ENCODE measurements at regions not wholly inside any gene's neighbourhood (a gene's known extent, or its start where the extent isn't known, plus 50 kb on each side); places are given as distances from the start of the nearest gene placed in this dataset.

DNA sequence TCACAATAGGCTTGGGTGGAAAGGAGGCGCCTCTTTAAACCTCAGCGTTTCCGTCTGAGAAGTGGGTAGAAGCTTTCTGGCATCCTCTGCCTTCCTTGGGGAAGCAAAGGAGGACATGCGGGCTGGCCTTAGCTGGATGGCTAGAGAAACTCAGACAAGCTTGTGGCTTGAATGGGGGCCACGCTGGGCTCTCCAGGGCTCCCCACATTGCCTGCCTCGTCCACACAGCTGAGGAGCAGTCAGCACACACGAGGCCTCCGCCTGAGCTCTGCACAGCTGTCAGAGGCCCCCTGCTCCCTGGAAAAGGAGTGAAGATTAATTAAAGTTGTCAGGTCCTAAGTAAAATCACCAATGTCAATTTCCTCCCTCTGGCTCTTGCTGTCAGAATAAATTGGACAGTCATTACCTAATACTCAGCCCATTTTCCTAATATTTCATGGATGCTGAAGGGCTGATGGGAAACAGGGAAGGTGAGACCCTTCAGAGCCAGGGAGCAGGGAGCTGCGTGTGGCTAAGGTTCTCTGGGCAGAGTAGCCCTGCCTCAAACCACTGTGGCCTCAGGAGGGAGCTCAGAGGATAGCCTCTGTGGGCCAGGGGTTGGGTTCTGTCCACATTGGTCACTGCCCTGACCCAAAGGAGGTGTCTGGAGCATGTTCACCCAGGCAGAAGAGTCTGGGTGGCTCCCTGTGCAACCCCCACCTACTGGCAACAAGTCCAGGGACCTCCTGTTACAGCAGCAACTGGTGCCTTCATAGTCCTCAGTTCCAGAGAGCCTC is 118.3 kb upstream of the CD82 start:
- Histone ChIP-seq H4K20me1 (ENCODE audit: insufficient read depth, low read length) (no peaks in the 10 kb centered on the region), H3K9me3 (ENCODE audit: low read length) (no peaks in the 10 kb centered on the region), H3K36me3 (replicated peaks in 1 of 2; ENCODE audit: control insufficient read depth in 1 of 2, insufficient read depth in 2 of 2, low read length in 2 of 2) (no peaks in the 10 kb centered on the region), H3K4me1 (ENCODE audit: insufficient read depth, low read length) (no peaks in the 10 kb centered on the region), H3K27ac (ENCODE audit: extremely low read length, insufficient read depth, low read length) (no peak overlapping the region), H3K4me2 (ENCODE audit: low read depth, low read length) (no peak overlapping the region), H3K79me2 (ENCODE audit: insufficient read depth, low read length) (no peaks in the 10 kb centered on the region), H3K9ac (ENCODE audit: insufficient read depth, low read depth, low read length) (no peak overlapping the region), H3K27me3 (ENCODE audit: control insufficient read depth in 1 of 2, insufficient read depth in 2 of 2, low read length in 2 of 2) (peaks cover 0 to 3% of the 10 kb centered on the region in 2 experiments; a peak in 1 of 5 replicates), H2AFZ (ENCODE audit: low read length) (no peak overlapping the region), H3K4me3 (replicated peaks in 1 of 3; ENCODE audit: insufficient read depth in 1 of 3, low read depth in 2 of 3, low read length in 3 of 3) (no peak overlapping the region)
- TF ChIP-seq SRSF1 (optimal IDR thresholded peaks at IDR 0.05; ENCODE audit: low read depth, low read length) (no peak), RBAK (CRISPR knock-in tag; IDR thresholded peaks at IDR 0.05) (no peak), ZNF629 (CRISPR knock-in tag; conservative IDR thresholded peaks at IDR 0.05) (peak; percentile 37; the same call in 1 of the 2 replicates)
- TF ChIP-seq, protein P1, sequence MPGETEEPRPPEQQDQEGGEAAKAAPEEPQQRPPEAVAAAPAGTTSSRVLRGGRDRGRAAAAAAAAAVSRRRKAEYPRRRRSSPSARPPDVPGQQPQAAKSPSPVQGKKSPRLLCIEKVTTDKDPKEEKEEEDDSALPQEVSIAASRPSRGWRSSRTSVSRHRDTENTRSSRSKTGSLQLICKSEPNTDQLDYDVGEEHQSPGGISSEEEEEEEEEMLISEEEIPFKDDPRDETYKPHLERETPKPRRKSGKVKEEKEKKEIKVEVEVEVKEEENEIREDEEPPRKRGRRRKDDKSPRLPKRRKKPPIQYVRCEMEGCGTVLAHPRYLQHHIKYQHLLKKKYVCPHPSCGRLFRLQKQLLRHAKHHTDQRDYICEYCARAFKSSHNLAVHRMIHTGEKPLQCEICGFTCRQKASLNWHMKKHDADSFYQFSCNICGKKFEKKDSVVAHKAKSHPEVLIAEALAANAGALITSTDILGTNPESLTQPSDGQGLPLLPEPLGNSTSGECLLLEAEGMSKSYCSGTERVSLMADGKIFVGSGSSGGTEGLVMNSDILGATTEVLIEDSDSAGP (CRISPR knock-in tag; IDR thresholded peaks at IDR 0.05; ENCODE audit: borderline replicate concordance): no peak
- intact Hi-C loops (cut with micrococcal nuclease; ENCODE audit: unreplicated experiment) (no loop called here), in situ Hi-C loops (cut with HindIII; ENCODE audit: extremely low pct_ligation_motif_present, low pct_unique_long_range_greater_than_20kb) (no loop called here)
- BruUV-seq (replicated peaks): no TSS peak
- FAIRE-seq: no peak
- DNase-seq (ENCODE audit: low spot score): no peak
- 10% methylated on average over 5 of the region's 9 CpGs for WGBS (ENCODE audit: low lambda C conversion rate)
- CTCF ChIA-PET (ENCODE audit: low intra/inter-chr PET ratio, low total read pairs): no interaction called here
- POLR2A ChIA-PET: no interaction called here
- no peak for ATAC-seq

DNA sequence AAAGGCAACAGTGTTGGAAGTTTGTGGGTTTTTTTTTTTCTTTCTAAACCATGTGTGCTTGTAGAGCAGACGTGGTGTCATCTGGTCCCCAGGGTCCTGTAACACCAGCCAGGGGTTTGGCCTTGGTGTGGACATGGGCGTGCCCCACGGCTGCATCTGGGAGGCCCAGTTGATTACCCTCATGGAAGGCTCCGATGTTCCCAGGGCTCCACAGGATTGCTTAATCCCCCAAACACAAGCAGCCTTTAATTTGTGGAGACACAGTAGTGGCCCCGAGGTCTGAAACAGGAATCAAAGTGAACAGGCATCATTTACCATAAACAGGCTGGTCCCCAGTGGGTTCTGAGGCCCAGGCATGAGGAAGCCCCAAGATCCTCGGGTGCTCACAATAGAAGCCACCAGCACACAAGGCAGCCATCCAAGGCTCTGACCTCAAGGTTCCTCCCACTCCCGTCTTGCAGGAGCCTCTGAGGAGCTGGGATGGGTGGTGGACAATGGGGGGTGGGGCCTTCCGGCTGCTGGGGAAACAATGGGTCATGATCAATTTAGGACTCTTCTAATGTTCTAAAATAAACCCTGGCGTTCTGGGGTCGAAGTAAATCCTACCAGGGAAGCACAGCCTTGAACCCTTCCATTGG is 115.0 kb upstream of the CD82 start:
- Histone ChIP-seq H3K79me2 (ENCODE audit: insufficient read depth, low read length) (no peaks in the 10 kb centered on the region), H3K36me3 (replicated peaks in 1 of 2; ENCODE audit: control insufficient read depth in 1 of 2, insufficient read depth in 2 of 2, low read length in 2 of 2) (no peaks in the 10 kb centered on the region), H2AFZ (ENCODE audit: low read length) (no peak overlapping the region), H3K9ac (ENCODE audit: insufficient read depth, low read depth, low read length) (no peak overlapping the region), H3K4me1 (ENCODE audit: insufficient read depth, low read length) (peaks cover 9% of the 10 kb centered on the region; the same call in 1 of the 2 replicates), H3K9me3 (ENCODE audit: low read length) (no peaks in the 10 kb centered on the region), H3K4me3 (replicated peaks in 1 of 3; ENCODE audit: insufficient read depth in 1 of 3, low read depth in 2 of 3, low read length in 3 of 3) (no peak overlapping the region), H3K4me2 (ENCODE audit: low read depth, low read length) (no peak overlapping the region), H3K27me3 (ENCODE audit: control insufficient read depth in 1 of 2, insufficient read depth in 2 of 2, low read length in 2 of 2) (peaks cover 0 to 6% of the 10 kb centered on the region in 2 experiments; a peak in 1 of 5 replicates), H4K20me1 (ENCODE audit: insufficient read depth, low read length) (no peaks in the 10 kb centered on the region), H3K27ac (ENCODE audit: extremely low read length, insufficient read depth, low read length) (no peak overlapping the region)
- intact Hi-C loops (cut with micrococcal nuclease; ENCODE audit: unreplicated experiment): no loop called here
- CTCF ChIA-PET (ENCODE audit: low intra/inter-chr PET ratio, low total read pairs): no interaction called here
- POLR2A ChIA-PET: no interaction called here
- WGBS (ENCODE audit: low lambda C conversion rate): 6% methylated on average over 5 of the region's 10 CpGs
- FAIRE-seq (no peak), DNase-seq (ENCODE audit: low spot score) (no peak), ATAC-seq (no peak)
- no TSS peak for BruUV-seq (replicated peaks)
- in situ Hi-C loops (cut with HindIII; ENCODE audit: extremely low pct_ligation_motif_present, low pct_unique_long_range_greater_than_20kb): no loop called here
- TF ChIP-seq ATAD3A (CRISPR knock-in tag; IDR thresholded peaks at IDR 0.05) (no peak), ZBTB42 (CRISPR knock-in tag; IDR thresholded peaks at IDR 0.05) (no peak), SIN3A (IDR thresholded peaks at IDR 0.05; ENCODE audit: borderline replicate concordance, low read depth, low read length) (no peak), TRIM24 (CRISPR knock-in tag; IDR thresholded peaks at IDR 0.05) (no peak), TBP (CRISPR knock-in tag; IDR thresholded peaks at IDR 0.05) (no peak), ZNF263 (CRISPR knock-in tag; IDR thresholded peaks at IDR 0.05) (no peak)
- TF ChIP-seq, protein P2, sequence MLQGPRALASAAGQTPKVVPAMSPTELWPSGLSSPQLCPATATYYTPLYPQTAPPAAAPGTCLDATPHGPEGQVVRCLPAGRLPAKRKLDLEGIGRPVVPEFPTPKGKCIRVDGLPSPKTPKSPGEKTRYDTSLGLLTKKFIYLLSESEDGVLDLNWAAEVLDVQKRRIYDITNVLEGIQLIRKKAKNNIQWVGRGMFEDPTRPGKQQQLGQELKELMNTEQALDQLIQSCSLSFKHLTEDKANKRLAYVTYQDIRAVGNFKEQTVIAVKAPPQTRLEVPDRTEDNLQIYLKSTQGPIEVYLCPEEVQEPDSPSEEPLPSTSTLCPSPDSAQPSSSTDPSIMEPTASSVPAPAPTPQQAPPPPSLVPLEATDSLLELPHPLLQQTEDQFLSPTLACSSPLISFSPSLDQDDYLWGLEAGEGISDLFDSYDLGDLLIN (CRISPR knock-in tag; IDR thresholded peaks at IDR 0.05; ENCODE audit: borderline replicate concordance): no peak
- TF ChIP-seq, protein P3, sequence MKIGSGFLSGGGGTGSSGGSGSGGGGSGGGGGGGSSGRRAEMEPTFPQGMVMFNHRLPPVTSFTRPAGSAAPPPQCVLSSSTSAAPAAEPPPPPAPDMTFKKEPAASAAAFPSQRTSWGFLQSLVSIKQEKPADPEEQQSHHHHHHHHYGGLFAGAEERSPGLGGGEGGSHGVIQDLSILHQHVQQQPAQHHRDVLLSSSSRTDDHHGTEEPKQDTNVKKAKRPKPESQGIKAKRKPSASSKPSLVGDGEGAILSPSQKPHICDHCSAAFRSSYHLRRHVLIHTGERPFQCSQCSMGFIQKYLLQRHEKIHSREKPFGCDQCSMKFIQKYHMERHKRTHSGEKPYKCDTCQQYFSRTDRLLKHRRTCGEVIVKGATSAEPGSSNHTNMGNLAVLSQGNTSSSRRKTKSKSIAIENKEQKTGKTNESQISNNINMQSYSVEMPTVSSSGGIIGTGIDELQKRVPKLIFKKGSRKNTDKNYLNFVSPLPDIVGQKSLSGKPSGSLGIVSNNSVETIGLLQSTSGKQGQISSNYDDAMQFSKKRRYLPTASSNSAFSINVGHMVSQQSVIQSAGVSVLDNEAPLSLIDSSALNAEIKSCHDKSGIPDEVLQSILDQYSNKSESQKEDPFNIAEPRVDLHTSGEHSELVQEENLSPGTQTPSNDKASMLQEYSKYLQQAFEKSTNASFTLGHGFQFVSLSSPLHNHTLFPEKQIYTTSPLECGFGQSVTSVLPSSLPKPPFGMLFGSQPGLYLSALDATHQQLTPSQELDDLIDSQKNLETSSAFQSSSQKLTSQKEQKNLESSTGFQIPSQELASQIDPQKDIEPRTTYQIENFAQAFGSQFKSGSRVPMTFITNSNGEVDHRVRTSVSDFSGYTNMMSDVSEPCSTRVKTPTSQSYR (CRISPR knock-in tag; IDR thresholded peaks at IDR 0.05; ENCODE audit: borderline replicate concordance): no peak
